NCI-H460 (cell line): ENCODE measurements at regions not wholly inside any gene's neighbourhood (a gene's known extent, or its start where the extent isn't known, plus 50 kb on each side); places are given as distances from the start of the nearest gene placed in this dataset.
A peak's percentile ranks its signal among the peaks of the same experiment; 100 is the strongest.

Experiments used
- DNase-seq: peaks from one replicate; pipeline ENCODE4 v3.0.0-alpha.2; 2016; ENCODE audit warnings: low read depth; ENCODE audit errors: extremely low read depth

- DNase-seq = no peak
These were observed 136.3 kb upstream of the MLIP start for GRCh38 chr6:53974941-53975340.

- no peak for DNase-seq
These were observed 135.2 kb upstream of the MLIP start for GRCh38 chr6:53975941-53976615.

GRCh38 chr6:53977551-53977950 is 133.7 kb upstream of the MLIP start:
- DNase-seq = no peak

- peak; percentile 33 for DNase-seq
These were observed 131.7 kb upstream of the MLIP start for GRCh38 chr6:53979468-53980067.

GRCh38 chr6:53982366-53983050 is 128.7 kb upstream of the MLIP start:
- DNase-seq = no peak

- DNase-seq = no peak
These were observed 127.9 kb upstream of the MLIP start for GRCh38 chr6:53983301-53983700.

- no peak for DNase-seq
These were observed 127.1 kb upstream of the MLIP start for GRCh38 chr6:53984163-53984562.

- no peak for DNase-seq
These were observed 126.7 kb upstream of the MLIP start for GRCh38 chr6:53984581-53984980.

GRCh38 chr6:53985366-53985765 is 125.9 kb upstream of the MLIP start:
- DNase-seq = no peak

GRCh38 chr6:53986165-53986720 is 125.0 kb upstream of the MLIP start:
- DNase-seq = peak; percentile 54

GRCh38 chr6:53986721-53987521 is 124.3 kb upstream of the MLIP start:
- no peak for DNase-seq

GRCh38 chr6:53987522-53987888 is 123.7 kb upstream of the MLIP start:
- DNase-seq = no peak

- no peak for DNase-seq
These were observed 121.7 kb upstream of the MLIP start for GRCh38 chr6:53989504-53989903.

GRCh38 chr6:53992522-53992921 is 118.7 kb upstream of the MLIP start:
- no peak for DNase-seq

- DNase-seq = no peak
These were observed 117.0 kb upstream of the MLIP start for GRCh38 chr6:53994201-53994600.

GRCh38 chr6:53995935-53996334 is 115.3 kb upstream of the MLIP start:
- DNase-seq = no peak

GRCh38 chr6:53998303-53998702 is 112.9 kb upstream of the MLIP start:
- no peak for DNase-seq

- DNase-seq = no peak
These were observed 112.0 kb upstream of the MLIP start for GRCh38 chr6:53999088-53999755.

GRCh38 chr6:54002116-54002515 is 109.1 kb upstream of the MLIP start:
- no peak for DNase-seq

GRCh38 chr6:54003316-54003715 is 107.9 kb upstream of the MLIP start:
- DNase-seq = no peak

- no peak for DNase-seq
These were observed 102.7 kb upstream of the MLIP start for GRCh38 chr6:54008589-54008988.
